Panc1 (cell line): ENCODE measurements at regions not wholly inside any gene's neighbourhood (a gene's known extent, or its start where the extent isn't known, plus 50 kb on each side); places are given as distances from the start of the nearest gene placed in this dataset.

Source experiments
- ATAC-seq: fragments of 200-7000 bp; cut with Tn5 transposase; 2 replicates; pipeline ENCODE4 v1.9.1; 2020; ENCODE audit warnings: mild to moderate bottlenecking, moderate library complexity
- BruUV-seq: library from RNA; stranded (reverse); fragments of 400-500 nt; replicated peaks from 2 replicates; lab custom pipeline; 2021; lab: Mats Ljungman, UMichigan
- CTCF ChIA-PET: fragments of 300-600 bp; sonication (Branson Sonifier 250); formaldehyde crosslinking; loops from one replicate; lab custom pipeline; 2022; ENCODE audit warnings: antibody characterized with exemption; lab: Charles Lee
- POLR2A ChIA-PET: fragments of 300-600 bp; sonication (Branson Sonifier 250); formaldehyde crosslinking; loops from one replicate; lab custom pipeline; 2022; ENCODE audit warnings: antibody characterized with exemption; lab: Charles Lee
- DNase-seq: peaks from one replicate; pipeline ENCODE4 v3.0.0-alpha.2; 2010; ENCODE audit warnings: low read depth, low spot score
- H3K27ac ChIP-seq: 2 replicates; pipeline ENCODE4 v1.5.1; 2011; ENCODE audit warnings: mild to moderate bottlenecking, low read length, inconsistent platforms
- H3K27me3 ChIP-seq: fragments of 200-500 bp; sonication (Bioruptor generic); 2 replicates; pipeline ENCODE4 v1.6.0; 2014; ENCODE audit warnings: low read length, inconsistent platforms; ENCODE audit not compliant: control insufficient read depth, insufficient read depth
- H3K36me3 ChIP-seq: fragments of 200-500 bp; sonication (Bioruptor generic); 2 replicates; pipeline ENCODE4 v1.5.1; 2014; ENCODE audit warnings: inconsistent platforms, mild to moderate bottlenecking, low read length, moderate library complexity; ENCODE audit not compliant: control insufficient read depth, insufficient read depth
- H3K4me1 ChIP-seq: 2 replicates; pipeline ENCODE4 v1.5.1; 2011; ENCODE audit warnings: inconsistent platforms, mild to moderate bottlenecking, low read length, moderate library complexity; ENCODE audit not compliant: control insufficient read depth, insufficient read depth
- H3K4me3 ChIP-seq, 2 experiments: 2 replicates each; pipeline ENCODE4 v1.5.1; 2011 to 2012; ENCODE audit warnings: low read depth in 2 of 2, low read length in 2 of 2, mild to moderate bottlenecking in 2 of 2, inconsistent platforms in 1 of 2, moderate library complexity in 1 of 2
- H3K9me3 ChIP-seq: fragments of 200-500 bp; sonication (Bioruptor generic); 2 replicates; pipeline ENCODE4 v1.5.1; 2014; ENCODE audit warnings: low read depth, mild to moderate bottlenecking, inconsistent platforms, low read length, moderate library complexity; ENCODE audit not compliant: control insufficient read depth, insufficient read depth
- POLR2AphosphoS5 ChIP-seq: IDR thresholded peaks from 2 replicates; pipeline ENCODE4 v1.6.1; 2012; ENCODE audit warnings: mild to moderate bottlenecking, low read depth, low read length, moderate library complexity
- SIN3A ChIP-seq: IDR thresholded peaks from 2 replicates; pipeline ENCODE4 v1.6.1; 2012; ENCODE audit warnings: low read depth, mild to moderate bottlenecking, low read length, moderate library complexity, borderline replicate concordance; ENCODE audit not compliant: insufficient read depth
- TCF7L2 ChIP-seq: IDR thresholded peaks from 2 replicates; pipeline ENCODE4 v1.6.1; 2011; ENCODE audit warnings: mild to moderate bottlenecking, low read depth, low read length, inconsistent platforms
- in situ Hi-C: cut with HindIII; loops from 2 replicates; pipeline ENCODE4 v1.10.0; 2016; ENCODE audit warnings: low sequenced_read_pairs, low pct_unique_long_range_greater_than_20kb
- intact Hi-C: fragments of 100-400 bp; cut with micrococcal nuclease; formaldehyde crosslinking; loops from one replicate; pipeline ENCODE4 v1.10.0; 2022; ENCODE audit not compliant: unreplicated experiment
- TF ChIP-seq, protein P1 (sequence below), 2 experiments: IDR thresholded peaks; 2 replicates each; pipeline ENCODE4 v1.6.1; 2011 to 2012; ENCODE audit warnings: low read depth in 2 of 2, control low read depth in 1 of 2, low read length in 1 of 2, mild to moderate bottlenecking in 1 of 2, moderate library complexity in 1 of 2; ENCODE audit not compliant: insufficient read depth in 1 of 2
- TF ChIP-seq, protein P2 (sequence below): fragments of 450-650 bp; IDR thresholded peaks from 2 replicates; pipeline ENCODE4 v1.5.1; 2017; ENCODE audit warnings: mild to moderate bottlenecking

DNA sequence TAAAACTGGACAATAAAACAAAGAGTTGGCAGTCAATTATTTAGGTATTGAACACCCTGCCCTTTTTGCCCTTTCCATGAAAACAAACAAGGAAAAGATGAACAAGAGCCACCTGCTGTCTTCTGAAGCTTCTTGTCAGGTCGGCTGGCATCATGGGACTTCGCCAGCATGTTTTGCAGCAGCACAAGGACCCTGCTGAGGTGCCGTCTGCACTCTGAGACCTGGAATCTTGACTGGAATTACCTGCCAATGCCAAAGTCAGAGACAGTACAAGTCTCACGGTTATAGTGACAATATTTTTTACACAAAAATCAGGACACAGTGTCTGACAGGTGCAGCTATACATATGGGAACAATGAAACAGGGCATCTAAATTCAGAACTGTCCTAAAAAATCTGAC, 284.5 kb downstream of the GASK1B start:
- ChIA-PET CTCF (no interaction called here), POLR2A (no interaction called here)
- intact Hi-C loops: no loop called here
- TF ChIP-seq TCF7L2 (no peak), SIN3A (no peak), POLR2AphosphoS5 (no peak)
- TF ChIP-seq, protein P1, sequence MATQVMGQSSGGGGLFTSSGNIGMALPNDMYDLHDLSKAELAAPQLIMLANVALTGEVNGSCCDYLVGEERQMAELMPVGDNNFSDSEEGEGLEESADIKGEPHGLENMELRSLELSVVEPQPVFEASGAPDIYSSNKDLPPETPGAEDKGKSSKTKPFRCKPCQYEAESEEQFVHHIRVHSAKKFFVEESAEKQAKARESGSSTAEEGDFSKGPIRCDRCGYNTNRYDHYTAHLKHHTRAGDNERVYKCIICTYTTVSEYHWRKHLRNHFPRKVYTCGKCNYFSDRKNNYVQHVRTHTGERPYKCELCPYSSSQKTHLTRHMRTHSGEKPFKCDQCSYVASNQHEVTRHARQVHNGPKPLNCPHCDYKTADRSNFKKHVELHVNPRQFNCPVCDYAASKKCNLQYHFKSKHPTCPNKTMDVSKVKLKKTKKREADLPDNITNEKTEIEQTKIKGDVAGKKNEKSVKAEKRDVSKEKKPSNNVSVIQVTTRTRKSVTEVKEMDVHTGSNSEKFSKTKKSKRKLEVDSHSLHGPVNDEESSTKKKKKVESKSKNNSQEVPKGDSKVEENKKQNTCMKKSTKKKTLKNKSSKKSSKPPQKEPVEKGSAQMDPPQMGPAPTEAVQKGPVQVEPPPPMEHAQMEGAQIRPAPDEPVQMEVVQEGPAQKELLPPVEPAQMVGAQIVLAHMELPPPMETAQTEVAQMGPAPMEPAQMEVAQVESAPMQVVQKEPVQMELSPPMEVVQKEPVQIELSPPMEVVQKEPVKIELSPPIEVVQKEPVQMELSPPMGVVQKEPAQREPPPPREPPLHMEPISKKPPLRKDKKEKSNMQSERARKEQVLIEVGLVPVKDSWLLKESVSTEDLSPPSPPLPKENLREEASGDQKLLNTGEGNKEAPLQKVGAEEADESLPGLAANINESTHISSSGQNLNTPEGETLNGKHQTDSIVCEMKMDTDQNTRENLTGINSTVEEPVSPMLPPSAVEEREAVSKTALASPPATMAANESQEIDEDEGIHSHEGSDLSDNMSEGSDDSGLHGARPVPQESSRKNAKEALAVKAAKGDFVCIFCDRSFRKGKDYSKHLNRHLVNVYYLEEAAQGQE (IDR thresholded peaks at IDR 0.05; ENCODE audit: insufficient read depth in 1 of 2, low read depth in 2 of 2, low read length in 1 of 2): no peak
- TF ChIP-seq, protein P2, sequence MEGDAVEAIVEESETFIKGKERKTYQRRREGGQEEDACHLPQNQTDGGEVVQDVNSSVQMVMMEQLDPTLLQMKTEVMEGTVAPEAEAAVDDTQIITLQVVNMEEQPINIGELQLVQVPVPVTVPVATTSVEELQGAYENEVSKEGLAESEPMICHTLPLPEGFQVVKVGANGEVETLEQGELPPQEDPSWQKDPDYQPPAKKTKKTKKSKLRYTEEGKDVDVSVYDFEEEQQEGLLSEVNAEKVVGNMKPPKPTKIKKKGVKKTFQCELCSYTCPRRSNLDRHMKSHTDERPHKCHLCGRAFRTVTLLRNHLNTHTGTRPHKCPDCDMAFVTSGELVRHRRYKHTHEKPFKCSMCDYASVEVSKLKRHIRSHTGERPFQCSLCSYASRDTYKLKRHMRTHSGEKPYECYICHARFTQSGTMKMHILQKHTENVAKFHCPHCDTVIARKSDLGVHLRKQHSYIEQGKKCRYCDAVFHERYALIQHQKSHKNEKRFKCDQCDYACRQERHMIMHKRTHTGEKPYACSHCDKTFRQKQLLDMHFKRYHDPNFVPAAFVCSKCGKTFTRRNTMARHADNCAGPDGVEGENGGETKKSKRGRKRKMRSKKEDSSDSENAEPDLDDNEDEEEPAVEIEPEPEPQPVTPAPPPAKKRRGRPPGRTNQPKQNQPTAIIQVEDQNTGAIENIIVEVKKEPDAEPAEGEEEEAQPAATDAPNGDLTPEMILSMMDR: no peak
- ATAC-seq (no peak), DNase-seq (no peak)
- no peak overlapping the region for H3K4me3 ChIP-seq
- no peaks in the 10 kb centered on the region for H3K36me3 ChIP-seq
- no peaks in the 10 kb centered on the region for H3K9me3 ChIP-seq
- BruUV-seq: no TSS peak
- H3K27ac ChIP-seq: no peak overlapping the region
- in situ Hi-C loops: no loop called here
- no peaks in the 10 kb centered on the region for H3K27me3 ChIP-seq
- no peaks in the 10 kb centered on the region for H3K4me1 ChIP-seq

DNA sequence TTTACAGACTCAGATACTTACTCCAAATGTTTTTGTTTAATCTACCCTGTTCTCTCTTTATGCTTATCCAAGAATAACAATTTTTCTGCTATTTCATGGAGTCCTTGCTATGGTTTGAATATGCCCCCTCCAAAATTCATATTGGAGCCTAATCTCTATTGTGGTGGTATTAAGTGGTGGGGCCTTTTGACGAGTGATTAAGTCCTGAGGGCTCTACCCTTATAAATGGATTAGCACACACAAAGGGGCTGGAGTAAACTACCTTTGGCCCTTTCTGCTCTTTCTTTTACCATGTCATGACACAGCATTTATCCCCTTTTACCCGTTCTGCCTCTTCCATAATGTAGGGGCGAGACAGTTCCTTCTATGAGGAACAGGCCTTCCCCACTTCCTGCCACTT, 285.5 kb downstream of the GASK1B start:
- BruUV-seq: no TSS peak
- Histone ChIP-seq H3K4me3 (no peak overlapping the region), H3K27me3 (no peaks in the 10 kb centered on the region), H3K27ac (no peak overlapping the region), H3K36me3 (no peaks in the 10 kb centered on the region), H3K4me1 (no peaks in the 10 kb centered on the region), H3K9me3 (no peaks in the 10 kb centered on the region)
- ATAC-seq (no peak), DNase-seq (no peak)
- TF ChIP-seq, protein P2: no peak
- TF ChIP-seq TCF7L2: no peak
- no peak for TF ChIP-seq SIN3A
- TF ChIP-seq POLR2AphosphoS5: no peak
- TF ChIP-seq, protein P1 (IDR thresholded peaks at IDR 0.05; ENCODE audit: insufficient read depth in 1 of 2, low read depth in 2 of 2, low read length in 1 of 2): no peak
- intact Hi-C loops: no loop called here
- in situ Hi-C loops: no loop called here
- POLR2A ChIA-PET: no interaction called here
- CTCF ChIA-PET: no interaction called here
